Activated CD4-positive, alpha-beta T cell treated with anti-CD3 and anti-CD28 coated beads for 4 hours (primary cell): ENCODE measurements at regions not wholly inside any gene's neighbourhood (a gene's known extent, or its start where the extent isn't known, plus 50 kb on each side); places are given as distances from the start of the nearest gene placed in this dataset.

Source experiments
- DNase-seq, 2 donors: peaks; one replicate each; pipeline ENCODE4 v3.0.0-alpha.2; 2020

DNA sequence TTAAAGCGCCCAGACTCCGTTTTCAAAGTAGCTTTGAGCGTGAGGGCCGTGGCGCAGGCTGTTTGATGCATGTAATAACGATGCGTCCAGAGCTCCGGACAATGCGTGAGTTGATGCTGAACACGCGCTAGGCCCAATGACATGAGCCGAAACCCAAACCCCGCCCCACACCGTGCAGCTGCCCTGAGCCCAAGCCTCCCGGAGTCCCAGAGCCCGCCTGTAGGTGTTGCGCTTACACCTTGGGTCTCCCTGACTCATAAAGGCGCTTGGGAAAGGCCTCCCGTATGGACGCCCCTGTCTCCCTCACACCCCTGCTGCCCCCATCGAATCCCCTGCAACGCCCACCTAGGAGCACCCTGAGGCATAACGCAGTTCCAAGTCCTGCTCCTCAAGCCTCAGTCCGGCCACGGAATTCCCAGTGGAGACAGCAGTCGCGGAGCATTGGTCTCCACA lies 87.6 kb downstream of the ERMARD start:
- DNase-seq: no peak

DNA sequence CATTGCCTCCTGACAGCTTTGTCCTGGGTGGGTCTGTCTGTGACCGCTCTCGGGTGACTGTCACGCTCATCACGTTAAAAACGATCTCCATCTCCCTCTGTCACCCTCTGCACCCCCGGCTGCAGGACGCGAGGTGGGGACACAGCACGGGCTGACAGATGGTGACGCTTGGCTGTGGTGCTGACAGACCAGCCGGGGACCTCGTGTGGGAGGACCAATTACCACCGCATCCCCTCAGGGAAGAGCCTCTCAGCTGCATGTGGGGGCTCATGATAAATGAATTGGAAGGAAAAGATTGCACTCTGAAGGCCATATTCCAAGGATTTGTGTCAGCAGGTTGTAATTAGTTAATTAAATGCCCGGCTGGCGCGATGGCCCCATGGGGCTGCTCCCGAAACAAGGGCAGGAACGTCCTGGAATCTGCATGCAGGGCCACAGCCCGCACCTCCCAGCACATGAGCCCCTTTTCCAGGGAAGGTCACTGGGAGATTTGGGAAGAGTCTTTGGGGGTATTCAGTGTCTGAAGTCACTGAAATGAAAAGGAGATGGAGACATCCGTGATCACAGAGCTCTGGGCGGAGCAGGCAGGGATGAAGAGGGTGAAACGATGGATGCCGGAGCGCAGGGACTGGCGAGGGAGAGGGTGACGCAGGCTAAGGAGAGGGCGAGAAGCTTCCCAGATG lies 87.1 kb downstream of the ERMARD start:
- no peak for DNase-seq

DNA sequence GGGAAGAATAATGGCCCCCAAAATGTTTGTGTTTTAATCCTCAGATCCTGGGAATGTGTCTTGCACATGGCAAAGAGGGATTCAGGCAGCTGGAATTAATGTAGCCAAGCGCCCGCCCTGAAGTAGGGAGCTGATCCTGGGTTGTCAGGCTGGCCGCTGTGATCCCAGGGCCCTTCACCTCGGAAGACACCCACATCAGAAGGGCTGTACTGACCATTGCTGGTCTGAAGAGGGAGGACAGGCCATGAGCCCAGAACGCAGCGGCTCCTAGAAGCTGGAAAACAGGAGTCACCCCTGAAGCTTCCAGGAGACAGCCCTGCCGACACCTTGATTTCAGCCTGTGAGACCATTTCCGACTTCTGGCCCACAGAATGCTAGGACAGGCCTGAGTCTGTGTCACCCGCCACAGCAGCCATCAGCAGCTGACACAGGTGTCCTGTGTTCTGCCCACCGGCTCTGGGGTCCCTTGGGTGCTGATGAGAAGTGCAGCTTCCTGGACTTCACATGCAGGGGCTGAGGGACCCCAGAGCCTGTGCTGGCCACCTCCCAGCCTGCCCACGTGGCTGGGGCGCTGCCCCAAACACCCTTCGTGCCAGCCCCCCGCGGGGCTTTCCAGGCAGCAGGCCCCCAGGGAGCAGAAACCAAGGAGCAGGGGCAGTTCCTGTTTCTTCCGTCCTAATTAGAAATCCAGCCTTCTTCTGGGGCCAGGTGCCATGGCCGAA lies 86.3 kb downstream of the ERMARD start:
- no peak for DNase-seq

DNA sequence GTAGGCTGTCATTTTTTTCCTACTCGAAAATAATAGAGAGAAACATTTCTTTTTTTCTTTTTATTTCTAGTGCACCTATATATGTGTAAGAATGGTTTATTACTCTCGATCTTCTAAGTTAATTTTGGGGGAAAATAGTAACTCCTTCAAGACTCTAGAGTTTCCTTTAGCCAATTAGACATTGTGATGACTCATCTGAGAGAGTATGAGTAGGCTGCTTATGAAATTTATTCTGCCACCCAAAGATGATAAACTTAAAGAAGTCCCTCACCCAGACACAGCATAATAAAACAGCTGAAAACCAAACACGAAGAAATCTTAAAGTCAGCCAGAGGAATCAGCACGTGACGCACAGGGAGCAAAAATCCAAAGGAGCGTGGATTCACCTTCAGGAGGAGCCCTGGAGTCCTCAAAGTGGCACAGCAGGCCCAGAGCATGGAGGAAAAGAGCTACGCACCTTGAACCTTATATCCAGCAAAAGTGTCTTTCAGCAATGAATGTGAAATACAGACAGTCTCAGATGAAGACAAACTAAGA lies 81.9 kb downstream of the ERMARD start:
- no peak for DNase-seq

DNA sequence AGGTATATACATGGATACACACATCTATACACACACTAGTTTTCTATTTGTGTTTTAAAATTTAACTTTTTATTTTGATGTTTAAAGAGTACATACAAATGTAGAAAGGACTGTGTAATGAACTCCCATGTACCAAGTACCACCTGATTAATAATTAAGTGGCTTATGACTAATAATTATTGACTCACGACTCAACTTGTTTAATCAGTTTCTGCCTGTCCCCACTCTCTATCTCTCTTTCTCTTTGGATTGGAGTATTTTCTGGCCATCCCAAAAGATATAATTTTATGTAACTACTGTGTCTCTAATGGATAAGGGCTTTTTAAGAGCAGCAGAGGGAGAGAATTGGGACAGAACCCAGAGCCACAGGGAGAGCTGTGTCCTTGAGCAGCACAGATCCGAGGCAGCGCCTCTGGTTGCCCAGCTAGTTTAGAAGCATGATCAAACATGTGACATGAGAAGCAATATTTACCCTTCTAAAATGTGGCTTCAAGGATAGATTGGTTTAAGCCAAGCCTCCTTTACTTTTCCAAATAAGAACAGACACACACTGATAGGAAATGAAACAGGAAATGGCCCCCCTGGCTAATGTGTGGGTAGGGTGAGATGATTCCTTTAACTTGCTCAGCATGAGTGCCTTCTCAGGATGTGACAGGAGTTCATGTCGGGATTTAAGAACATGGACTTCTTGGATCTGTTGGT lies 81.0 kb downstream of the ERMARD start:
- no peak for DNase-seq

DNA sequence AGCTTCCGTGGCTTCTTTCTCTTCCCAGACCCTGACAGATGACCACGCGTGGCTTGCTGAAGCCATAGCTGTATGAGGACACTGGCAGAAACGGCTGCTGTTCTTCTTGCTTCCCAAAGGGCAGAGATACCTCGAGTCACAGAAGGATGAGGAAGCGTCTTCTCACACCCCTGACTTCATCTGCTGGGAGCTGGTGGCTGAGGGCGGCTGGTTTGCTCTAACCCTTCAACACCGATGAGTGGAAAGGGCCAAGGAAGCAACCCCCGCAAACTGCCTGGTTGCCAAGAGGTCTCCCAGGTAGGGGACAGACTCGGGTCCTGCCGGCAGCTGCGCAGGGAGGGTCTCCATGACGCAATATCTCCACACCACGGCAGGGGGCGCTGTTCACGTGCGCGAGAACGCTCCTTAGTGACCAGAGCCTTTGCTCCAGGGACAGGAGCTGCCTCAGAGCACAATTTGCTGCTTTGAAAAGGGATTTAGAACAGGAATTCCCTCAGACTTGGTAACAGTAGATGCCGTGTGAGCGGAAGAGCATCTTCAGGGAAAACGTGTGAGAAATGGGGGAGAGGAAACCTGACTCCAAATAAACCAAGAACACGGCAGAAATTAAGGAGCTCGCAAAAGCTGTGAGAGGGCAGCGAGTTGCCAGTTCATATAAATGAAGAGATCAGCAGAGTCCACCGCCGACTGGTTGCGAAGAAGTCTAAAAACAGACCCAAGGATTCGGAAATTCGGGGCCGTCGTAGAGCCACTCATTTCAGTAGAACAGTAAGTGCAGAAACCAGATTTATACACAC lies 80.2 kb downstream of the ERMARD start:
- DNase-seq: peak; percentile 52 to 62
